ENCODE measurements at regions not wholly inside any gene's neighbourhood (a gene's known extent, or its start where the extent isn't known, plus 50 kb on each side); places are given as distances from the start of the nearest gene placed in this dataset.
"Not testable (repeated sequence)": the region's sequence is repeated elsewhere in the genome, so short reads cannot be mapped to it uniquely, and the experiment has no call there.

GRCh38 chr5:162990856-162991497 is 446.4 kb upstream of the CCNG1 start:
- no peak for DNase-seq (ENCODE audit: low read depth)

GRCh38 chr5:162995568-162995967 is 441.8 kb upstream of the CCNG1 start:
- no peak for DNase-seq (ENCODE audit: low read depth)

DNA sequence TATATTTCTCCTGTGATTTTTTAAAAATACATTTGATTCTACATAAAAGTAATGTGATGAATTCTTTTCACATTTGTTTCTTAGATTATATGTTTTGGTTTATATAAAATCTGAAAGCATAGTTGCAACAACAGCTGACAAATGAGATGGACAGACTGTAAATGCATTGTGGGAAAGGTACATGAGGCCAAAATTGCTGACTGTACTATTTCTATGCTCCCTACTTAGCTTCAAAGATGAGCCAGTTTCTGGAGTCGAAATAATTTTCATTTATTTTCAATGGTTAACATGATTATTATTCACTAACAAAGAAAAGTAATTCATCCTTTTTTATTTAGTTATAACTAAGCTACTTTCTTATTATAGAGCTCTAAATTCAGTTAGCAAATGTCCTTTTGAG is 441.3 kb upstream of the CCNG1 start:
- DNase-seq (ENCODE audit: low read depth) = no peak

- DNase-seq (ENCODE audit: low read depth) = no peak
These were observed 431.4 kb upstream of the CCNG1 start for GRCh38 chr5:163005949-163006348.

GRCh38 chr5:163022582-163023128 is 414.7 kb upstream of the CCNG1 start:
- no peak for DNase-seq (ENCODE audit: low read depth)

DNA sequence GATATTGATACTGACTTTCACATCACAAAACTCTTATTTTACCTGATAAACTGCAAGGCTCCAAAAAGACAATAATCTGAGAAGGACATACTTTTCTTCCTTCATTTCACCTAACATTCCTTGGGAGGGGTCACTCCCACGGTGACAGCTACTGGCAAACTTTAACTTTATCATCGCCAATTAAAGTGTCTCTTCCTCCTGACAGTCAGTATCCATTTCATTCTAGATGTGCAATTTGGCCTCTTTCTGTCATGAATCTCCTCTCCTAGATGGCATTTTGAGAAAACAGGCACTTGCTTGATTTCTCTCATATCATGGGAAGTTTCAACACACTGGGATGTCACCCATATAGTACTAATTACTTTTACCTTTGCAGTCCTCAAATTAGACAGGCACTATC is 413.5 kb upstream of the CCNG1 start:
- DNase-seq (ENCODE audit: low read depth) = no peak

DNA sequence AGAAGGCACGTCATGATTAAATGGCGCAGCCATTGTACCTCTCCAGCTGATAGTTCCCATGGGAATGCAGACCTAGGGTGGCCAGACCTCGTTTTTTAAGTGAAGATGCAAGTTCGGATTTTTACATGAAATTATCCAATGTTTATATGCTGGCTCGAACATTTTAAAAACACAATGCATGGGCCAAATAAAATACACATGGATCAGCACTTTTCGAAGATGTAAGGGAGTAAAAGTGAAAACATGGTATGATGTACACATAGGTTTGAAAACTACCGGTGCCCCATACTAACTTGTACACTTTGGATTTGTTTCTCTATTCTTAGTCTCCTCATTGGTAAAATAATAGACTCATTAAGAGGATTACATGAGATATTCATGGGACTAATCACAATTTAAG is 412.5 kb upstream of the CCNG1 start:
- no peak for DNase-seq (ENCODE audit: low read depth)

DNA sequence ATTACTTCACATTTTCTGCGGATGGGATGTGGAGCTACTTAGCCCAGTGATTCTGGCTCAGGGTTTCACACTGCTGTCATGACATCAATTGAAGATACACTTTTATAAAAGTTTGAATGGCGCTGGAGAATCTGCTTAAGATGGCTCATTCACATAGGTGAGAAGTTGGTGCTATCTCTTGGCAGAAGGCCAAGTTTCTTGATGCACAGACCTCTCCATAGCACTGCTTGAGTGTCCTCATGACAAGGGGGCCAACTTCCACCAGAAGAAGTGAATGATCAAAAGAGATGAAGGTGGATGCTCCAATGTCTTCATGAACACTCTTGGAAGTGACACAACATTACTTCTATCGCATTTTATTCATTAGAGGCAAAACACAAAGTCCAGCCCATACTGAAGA is 403.7 kb upstream of the CCNG1 start:
- DNase-seq (ENCODE audit: low read depth) = no peak

DNA sequence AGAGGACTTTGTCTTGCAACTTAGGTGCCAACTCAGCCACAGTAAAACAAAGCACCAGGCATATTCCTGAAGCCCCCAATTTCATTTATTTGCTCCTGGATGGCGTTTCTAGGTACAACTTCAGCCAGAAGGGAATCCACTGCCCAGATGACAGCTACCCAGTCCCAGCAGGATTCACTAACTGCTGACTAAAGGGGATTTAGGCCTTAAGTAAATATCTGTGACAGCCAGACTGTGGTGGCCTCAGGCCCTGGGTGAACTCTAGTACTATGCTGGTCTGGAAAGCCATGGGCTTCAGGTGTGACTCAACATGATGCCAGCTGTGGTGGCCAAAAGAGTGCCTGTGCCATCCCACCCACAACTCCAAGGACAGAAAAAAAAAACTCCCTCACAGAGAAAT is 396.1 kb upstream of the CCNG1 start:
- DNase-seq (ENCODE audit: low read depth) = no peak

- DNase-seq (ENCODE audit: low read depth) = no peak
These were observed 357.8 kb upstream of the CCNG1 start for GRCh38 chr5:163079618-163080017.

- no peak for DNase-seq (ENCODE audit: low read depth)
These were observed 348.2 kb upstream of the CCNG1 start for GRCh38 chr5:163089230-163089629.

DNA sequence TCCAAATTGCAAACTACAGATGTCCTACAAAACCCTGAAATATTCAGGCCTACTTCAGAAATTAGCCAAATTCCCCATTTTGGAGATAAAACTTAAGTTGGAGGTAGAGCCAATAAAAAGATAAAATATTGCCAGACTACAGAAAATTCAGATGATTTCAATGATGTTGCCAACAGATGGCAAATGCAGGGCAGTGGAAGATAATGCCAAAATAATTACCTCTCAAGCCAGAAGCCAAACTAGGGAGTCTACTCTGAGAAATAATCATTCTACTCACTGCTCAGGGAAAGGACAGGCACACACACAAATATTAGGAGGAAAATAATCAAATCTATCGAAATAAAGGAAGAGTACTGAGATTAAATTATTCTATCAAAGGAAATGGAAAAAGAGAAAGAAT is 347.5 kb upstream of the CCNG1 start:
- DNase-seq (ENCODE audit: low read depth) = no peak

- DNase-seq (ENCODE audit: low read depth) = no peak
These were observed 342.8 kb upstream of the CCNG1 start for GRCh38 chr5:163094492-163095180.

GRCh38 chr5:163104464-163104863 is 332.9 kb upstream of the CCNG1 start:
- DNase-seq (ENCODE audit: low read depth) = no peak

- no peak for DNase-seq (ENCODE audit: low read depth)
These were observed 331.9 kb upstream of the CCNG1 start for GRCh38 chr5:163105456-163105855.

- DNase-seq (ENCODE audit: low read depth) = no peak
These were observed 331.3 kb upstream of the CCNG1 start for GRCh38 chr5:163106098-163106497.

DNA sequence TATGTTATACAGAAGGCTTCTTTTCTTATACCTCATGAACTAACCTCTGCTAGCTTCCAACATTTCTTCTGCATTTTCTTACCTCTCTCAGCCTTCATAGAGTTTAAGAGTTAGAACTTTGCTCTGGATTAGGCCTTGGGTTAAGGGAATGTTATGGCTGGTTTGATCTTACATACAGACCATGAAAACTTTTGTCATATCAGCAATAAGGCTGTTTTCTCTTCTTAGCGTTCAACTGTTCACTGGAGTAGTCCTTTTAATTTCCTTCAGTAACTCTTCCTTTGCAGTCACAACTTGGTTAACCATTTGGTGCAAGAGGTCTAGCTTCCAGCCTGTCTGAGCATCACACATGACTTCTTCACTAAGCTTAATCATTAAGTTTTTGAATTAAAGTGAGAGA is 329.0 kb upstream of the CCNG1 start:
- DNase-seq (ENCODE audit: low read depth) = no peak

DNA sequence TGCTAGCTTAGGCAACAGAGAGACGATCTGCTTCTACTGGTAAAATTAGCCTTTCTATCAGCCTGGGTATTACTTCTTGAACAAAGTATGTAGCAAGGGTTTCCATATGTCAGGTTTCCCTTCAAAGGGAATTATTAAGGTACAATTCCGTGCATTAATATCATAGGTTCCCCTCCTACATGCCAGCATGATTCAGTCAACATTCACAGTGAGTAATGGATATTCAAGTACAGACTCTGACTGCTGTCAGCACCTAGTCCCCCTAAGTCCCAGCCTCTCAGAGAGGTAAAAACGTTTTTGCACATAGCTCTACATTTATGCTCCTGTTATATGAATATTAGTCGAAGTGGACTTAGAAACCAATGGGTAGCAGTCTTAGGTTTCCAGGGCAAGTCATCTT is 322.4 kb upstream of the CCNG1 start:
- DNase-seq (ENCODE audit: low read depth) = no peak

- DNase-seq (ENCODE audit: low read depth) = not testable (repeated sequence)
These were observed 320.8 kb upstream of the CCNG1 start for GRCh38 chr5:163116618-163117017.

DNA sequence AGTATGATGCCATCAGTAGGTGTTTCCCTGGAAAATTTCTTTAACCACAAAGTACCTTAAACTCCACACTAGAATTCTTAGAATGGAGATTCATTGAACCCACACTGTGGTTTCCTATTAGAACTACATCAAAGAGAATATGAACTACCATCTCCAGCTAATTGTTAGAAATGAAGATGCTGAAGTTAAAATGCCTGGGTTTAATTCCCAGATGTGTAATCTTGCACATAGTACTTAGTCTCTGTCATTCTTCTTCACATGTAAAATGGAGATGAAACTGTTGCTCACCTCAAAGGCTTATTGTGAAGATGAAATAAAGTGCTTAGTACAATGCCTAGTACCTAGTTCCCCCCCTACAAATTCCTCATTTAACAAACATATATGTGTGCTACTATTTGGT is 303.3 kb upstream of the CCNG1 start:
- no peak for DNase-seq (ENCODE audit: low read depth)

DNA sequence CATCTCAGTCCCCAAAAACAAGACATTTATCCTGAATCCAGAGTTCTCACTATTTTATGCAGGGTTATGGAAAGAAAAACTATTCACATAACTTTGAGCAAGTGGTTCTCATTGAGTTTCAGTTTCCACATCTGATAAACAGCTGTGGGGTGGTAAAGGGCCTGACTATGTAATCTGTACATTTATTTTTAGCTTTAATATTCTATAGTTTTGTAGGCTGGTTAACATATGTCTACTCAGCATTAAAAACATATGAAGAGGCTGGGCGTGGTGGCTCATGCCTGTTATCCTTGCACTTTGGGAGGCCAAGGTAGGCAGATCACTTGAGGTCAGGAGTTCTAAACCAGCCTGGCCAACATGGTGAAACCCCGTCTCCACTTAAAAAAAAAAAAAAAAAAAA is 301.5 kb upstream of the CCNG1 start:
- no peak for DNase-seq (ENCODE audit: low read depth)

DNA sequence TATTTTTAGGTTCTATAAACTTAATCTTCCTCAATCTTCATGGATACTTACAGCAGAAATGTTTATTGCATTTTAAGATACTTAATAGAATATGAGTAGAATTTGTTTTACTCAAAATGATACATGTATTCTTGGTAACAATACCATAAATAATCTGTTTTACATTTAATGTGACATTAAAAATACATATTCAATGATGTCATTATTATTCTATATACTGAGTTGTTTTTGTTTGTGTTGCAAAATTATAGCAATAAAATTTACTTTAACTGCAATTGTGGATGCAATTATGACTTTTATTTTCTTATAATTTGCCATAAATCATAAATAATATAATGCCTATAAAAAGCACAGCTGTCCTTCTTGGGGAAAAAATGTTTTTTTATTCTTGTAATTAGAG is 275.9 kb upstream of the CCNG1 start:
- DNase-seq (ENCODE audit: low read depth) = no peak

DNA sequence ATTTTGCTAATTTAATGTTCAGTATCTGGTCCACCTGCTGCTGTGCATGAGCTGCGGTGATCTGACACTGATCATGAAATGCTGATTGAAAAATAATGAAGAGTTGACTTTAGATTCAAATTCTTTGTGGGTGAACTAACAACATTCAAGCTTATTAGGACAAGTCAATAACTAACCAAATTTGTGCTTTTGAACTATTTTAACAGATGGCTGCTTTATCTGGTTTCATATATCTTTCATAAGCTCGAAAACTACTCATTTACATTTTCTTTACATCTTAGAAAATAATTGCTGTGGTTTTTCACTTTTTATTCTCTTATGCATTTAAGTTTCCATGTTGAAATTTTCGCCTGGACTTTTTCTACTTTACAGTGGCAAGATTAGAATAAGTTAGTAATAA is 274.8 kb upstream of the CCNG1 start:
- no peak for DNase-seq (ENCODE audit: low read depth)

- DNase-seq (ENCODE audit: low read depth) = no peak
These were observed 273.5 kb upstream of the CCNG1 start for GRCh38 chr5:163163858-163164257.

Measured in stimulated activated CD8-positive, alpha-beta memory T cell treated with anti-CD3 and anti-CD28 coated beads, Interleukin-12 subunit alpha, Interleukin-12 subunit beta, amount 100 ng/mL, for 1 hour (primary cell).